ENCODE measurements at regions not wholly inside any gene's neighbourhood (a gene's known extent, or its start where the extent isn't known, plus 50 kb on each side); places are given as distances from the start of the nearest gene placed in this dataset.

DNA sequence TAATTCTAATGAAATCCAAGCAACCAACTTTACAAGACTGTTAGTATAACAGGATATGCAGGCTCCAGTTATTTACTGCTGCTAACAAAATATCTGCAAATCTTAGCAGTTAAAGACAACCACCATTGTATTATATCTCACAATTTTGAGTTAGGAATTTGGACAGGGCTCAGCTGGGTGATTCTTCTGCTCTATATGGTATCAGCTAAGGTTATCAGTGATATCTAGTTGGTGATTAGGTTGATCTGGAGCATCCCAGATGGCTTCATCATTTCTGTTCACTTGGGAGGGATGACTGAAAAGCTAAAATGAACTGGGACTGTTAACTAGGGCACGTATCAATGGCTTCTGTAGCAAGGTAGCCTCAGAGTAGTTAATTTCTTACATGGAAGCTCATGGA lies 105.7 kb downstream of the MBL2 start:
- H3K4me3 ChIP-seq (ENCODE audit: low read depth, low read length), result no peak overlapping the region
- TF ChIP-seq POLR2A (IDR thresholded peaks at IDR 0.05; ENCODE audit: extremely low read depth, insufficient read length) (no peak), MYC (IDR thresholded peaks at IDR 0.05; ENCODE audit: low read depth, low read length) (no peak)
- TF ChIP-seq, protein P1, sequence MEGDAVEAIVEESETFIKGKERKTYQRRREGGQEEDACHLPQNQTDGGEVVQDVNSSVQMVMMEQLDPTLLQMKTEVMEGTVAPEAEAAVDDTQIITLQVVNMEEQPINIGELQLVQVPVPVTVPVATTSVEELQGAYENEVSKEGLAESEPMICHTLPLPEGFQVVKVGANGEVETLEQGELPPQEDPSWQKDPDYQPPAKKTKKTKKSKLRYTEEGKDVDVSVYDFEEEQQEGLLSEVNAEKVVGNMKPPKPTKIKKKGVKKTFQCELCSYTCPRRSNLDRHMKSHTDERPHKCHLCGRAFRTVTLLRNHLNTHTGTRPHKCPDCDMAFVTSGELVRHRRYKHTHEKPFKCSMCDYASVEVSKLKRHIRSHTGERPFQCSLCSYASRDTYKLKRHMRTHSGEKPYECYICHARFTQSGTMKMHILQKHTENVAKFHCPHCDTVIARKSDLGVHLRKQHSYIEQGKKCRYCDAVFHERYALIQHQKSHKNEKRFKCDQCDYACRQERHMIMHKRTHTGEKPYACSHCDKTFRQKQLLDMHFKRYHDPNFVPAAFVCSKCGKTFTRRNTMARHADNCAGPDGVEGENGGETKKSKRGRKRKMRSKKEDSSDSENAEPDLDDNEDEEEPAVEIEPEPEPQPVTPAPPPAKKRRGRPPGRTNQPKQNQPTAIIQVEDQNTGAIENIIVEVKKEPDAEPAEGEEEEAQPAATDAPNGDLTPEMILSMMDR (IDR thresholded peaks at IDR 0.05; ENCODE audit: low read depth, low read length), result no peak
- TF ChIP-seq, protein P2, sequence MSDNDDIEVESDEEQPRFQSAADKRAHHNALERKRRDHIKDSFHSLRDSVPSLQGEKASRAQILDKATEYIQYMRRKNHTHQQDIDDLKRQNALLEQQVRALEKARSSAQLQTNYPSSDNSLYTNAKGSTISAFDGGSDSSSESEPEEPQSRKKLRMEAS (IDR thresholded peaks at IDR 0.05; ENCODE audit: low read depth, low read length), result no peak
- no peak for DNase-seq (ENCODE audit: low read depth)

DNA sequence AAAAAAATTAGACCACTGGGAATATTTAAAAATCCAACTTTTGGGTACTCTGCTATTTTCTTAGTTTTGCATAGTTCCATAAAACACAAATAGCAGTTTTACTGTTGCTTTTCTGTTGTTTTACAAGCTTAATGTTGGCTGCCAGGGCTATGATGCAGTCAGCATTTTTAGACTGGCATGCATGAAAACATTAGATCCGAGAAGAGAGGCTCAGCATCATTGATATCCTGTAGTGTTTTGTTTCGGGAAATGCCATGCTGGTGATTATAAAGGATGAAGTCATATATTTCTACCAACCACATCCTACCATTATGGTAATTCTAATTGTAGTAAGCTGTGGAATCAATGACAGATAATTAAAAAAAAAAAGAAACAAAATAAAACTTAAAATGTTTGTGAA lies 104.6 kb downstream of the MBL2 start:
- H3K4me3 ChIP-seq (ENCODE audit: low read depth, low read length), result no peak overlapping the region
- no peak for DNase-seq (ENCODE audit: low read depth)
- TF ChIP-seq, protein P2 (IDR thresholded peaks at IDR 0.05; ENCODE audit: low read depth, low read length), result no peak
- TF ChIP-seq POLR2A (IDR thresholded peaks at IDR 0.05; ENCODE audit: extremely low read depth, insufficient read length), result no peak
- TF ChIP-seq, protein P1 (IDR thresholded peaks at IDR 0.05; ENCODE audit: low read depth, low read length), result no peak
- no peak for TF ChIP-seq MYC (IDR thresholded peaks at IDR 0.05; ENCODE audit: low read depth, low read length)

DNA sequence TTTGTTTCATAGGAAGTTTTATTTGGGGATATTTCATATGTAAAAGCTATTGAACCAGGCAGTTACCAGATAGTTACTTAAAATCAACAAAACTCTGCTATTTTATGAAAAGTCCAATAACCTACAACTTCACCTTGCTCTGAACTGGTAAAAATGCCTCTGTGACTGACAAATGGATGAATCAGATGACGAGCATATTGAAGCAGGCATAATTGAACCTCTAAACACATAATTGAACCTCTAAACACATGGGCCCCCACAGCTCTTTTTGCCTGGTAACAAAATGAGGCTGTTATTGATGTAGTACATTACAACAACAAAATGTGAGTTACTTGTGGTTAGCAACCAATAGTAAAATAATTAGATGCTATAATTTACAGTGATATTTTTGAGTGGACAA lies 99.7 kb downstream of the MBL2 start:
- DNase-seq (ENCODE audit: low read depth), result no peak
- TF ChIP-seq POLR2A (IDR thresholded peaks at IDR 0.05; ENCODE audit: extremely low read depth, insufficient read length) (no peak), MYC (IDR thresholded peaks at IDR 0.05; ENCODE audit: low read depth, low read length) (no peak)
- TF ChIP-seq, protein P2 (IDR thresholded peaks at IDR 0.05; ENCODE audit: low read depth, low read length), result no peak
- TF ChIP-seq, protein P1 (IDR thresholded peaks at IDR 0.05; ENCODE audit: low read depth, low read length), result no peak
- H3K4me3 ChIP-seq (ENCODE audit: low read depth, low read length), result no peak overlapping the region

DNA sequence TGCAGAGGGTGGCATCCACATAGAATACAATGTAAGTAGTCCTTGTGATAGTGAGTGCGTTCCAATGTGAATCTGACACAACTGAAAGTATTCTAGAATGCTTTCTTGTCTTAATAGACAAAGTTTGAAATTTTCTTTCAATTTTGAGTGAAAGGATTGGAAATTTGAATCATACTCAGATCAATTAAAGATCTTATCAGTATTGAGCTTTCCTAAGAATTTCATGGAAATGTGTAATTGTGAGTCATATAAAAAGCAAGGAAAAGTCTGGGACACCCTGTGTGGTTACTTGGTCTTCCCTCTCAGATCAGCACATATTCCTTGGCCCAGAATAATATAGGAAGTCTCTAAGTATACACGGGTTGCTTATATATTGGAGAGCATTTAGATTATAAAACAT lies 99.1 kb downstream of the MBL2 start:
- no peak overlapping the region for H3K4me3 ChIP-seq (ENCODE audit: low read depth, low read length)
- TF ChIP-seq, protein P1 (IDR thresholded peaks at IDR 0.05; ENCODE audit: low read depth, low read length), result no peak
- TF ChIP-seq MYC (IDR thresholded peaks at IDR 0.05; ENCODE audit: low read depth, low read length), result no peak
- TF ChIP-seq, protein P2 (IDR thresholded peaks at IDR 0.05; ENCODE audit: low read depth, low read length), result no peak
- no peak for TF ChIP-seq POLR2A (IDR thresholded peaks at IDR 0.05; ENCODE audit: extremely low read depth, insufficient read length)
- DNase-seq (ENCODE audit: low read depth), result no peak

DNA sequence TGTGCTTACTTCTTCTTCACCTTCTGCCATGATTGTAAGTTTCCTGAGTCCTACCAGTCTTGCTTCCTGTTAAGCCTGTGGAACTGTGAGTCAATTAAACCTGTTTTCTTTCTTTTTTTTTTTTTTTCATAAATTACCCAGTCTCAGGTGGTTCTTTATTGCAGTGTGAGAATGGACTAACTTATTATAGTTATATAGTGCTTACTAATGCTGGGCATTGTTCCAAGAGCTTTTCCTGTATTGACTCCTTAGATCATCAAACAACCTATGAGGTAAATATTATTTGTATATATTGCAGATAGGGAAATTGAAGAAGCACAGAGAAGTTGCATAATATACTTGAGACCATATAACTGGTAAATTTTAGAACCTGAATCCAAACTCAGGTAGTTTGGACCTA lies 98.1 kb downstream of the MBL2 start:
- TF ChIP-seq MYC (IDR thresholded peaks at IDR 0.05; ENCODE audit: low read depth, low read length), result no peak
- TF ChIP-seq POLR2A (IDR thresholded peaks at IDR 0.05; ENCODE audit: extremely low read depth, insufficient read length), result no peak
- TF ChIP-seq, protein P1 (IDR thresholded peaks at IDR 0.05; ENCODE audit: low read depth, low read length), result no peak
- TF ChIP-seq, protein P2 (IDR thresholded peaks at IDR 0.05; ENCODE audit: low read depth, low read length), result no peak
- DNase-seq (ENCODE audit: low read depth), result no peak
- no peak overlapping the region for H3K4me3 ChIP-seq (ENCODE audit: low read depth, low read length)

DNA sequence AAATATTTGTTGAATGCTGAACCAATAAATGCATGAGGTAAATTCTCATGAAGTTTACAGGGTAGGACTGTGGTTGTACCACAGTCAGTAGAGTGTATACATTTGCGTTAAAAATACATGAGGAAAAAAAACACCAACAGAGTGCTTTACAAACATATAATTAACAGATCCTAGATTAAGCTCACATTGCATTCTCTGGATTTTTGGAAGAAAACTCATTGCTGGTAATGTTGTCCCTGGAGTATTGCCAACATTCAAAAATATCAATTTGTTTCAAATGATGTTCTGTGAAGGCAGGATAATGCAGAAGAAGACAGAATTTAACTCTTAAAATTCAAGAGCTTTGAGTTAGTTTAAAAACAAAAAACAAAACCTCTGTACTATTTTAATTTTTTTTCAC lies 95.5 kb downstream of the MBL2 start:
- no peak for TF ChIP-seq POLR2A (IDR thresholded peaks at IDR 0.05; ENCODE audit: extremely low read depth, insufficient read length)
- TF ChIP-seq, protein P2 (IDR thresholded peaks at IDR 0.05; ENCODE audit: low read depth, low read length), result no peak
- TF ChIP-seq, protein P1 (IDR thresholded peaks at IDR 0.05; ENCODE audit: low read depth, low read length), result no peak
- no peak for TF ChIP-seq MYC (IDR thresholded peaks at IDR 0.05; ENCODE audit: low read depth, low read length)
- no peak for DNase-seq (ENCODE audit: low read depth)
- H3K4me3 ChIP-seq (ENCODE audit: low read depth, low read length), result no peak overlapping the region

Data from NB4 (cell line).